H1 (cell line): ENCODE measurements at regions not wholly inside any gene's neighbourhood (a gene's known extent, or its start where the extent isn't known, plus 50 kb on each side); places are given as distances from the start of the nearest gene placed in this dataset.

Source experiments
- EGR1 ChIP-seq: IDR thresholded peaks from 2 replicates; pipeline ENCODE4 v1.6.1; 2011; ENCODE audit warnings: low read depth, low read length, borderline replicate concordance
- FOSL1 ChIP-seq: IDR thresholded peaks from 2 replicates; pipeline ENCODE4 v1.6.1; 2011; ENCODE audit warnings: mild to moderate bottlenecking, low read depth, low read length, moderate library complexity; ENCODE audit not compliant: insufficient read depth
- GABPA ChIP-seq: IDR thresholded peaks from 2 replicates; pipeline ENCODE4 v1.6.1; 2011; ENCODE audit warnings: mild to moderate bottlenecking, low read length, moderate library complexity, borderline replicate concordance; ENCODE audit not compliant: insufficient read depth

GRCh38 chr9:107386396-107386795, 103.2 kb downstream of the KLF4 start (continued):
- TF ChIP-seq GABPA: no peak
- TF ChIP-seq EGR1: no peak
- TF ChIP-seq FOSL1: no peak
